Endothelial cell of umbilical vein (primary cell): ENCODE measurements at regions not wholly inside any gene's neighbourhood (a gene's known extent, or its start where the extent isn't known, plus 50 kb on each side); places are given as distances from the start of the nearest gene placed in this dataset.

Source experiments
- BruUV-seq: library from RNA; stranded (reverse); fragments of 400-500 nt; replicated peaks from 2 replicates; lab custom pipeline; 2021; lab: Mats Ljungman, UMichigan
- CTCF ChIA-PET: fragments of 300-600, 350-600 bp; sonication (Branson Sonifier 250); formaldehyde crosslinking; loops from one replicate; lab custom pipeline; 2021; ENCODE audit warnings: antibody characterized with exemption, inconsistent platforms; lab: Charles Lee
- POLR2A ChIA-PET: fragments of 300-600, 350-600 bp; sonication (Branson Sonifier 250); formaldehyde crosslinking; loops from one replicate; lab custom pipeline; 2021; ENCODE audit warnings: antibody characterized with exemption, inconsistent platforms; lab: Charles Lee
- DNase-seq: peaks from one replicate; pipeline ENCODE4 v3.0.0-alpha.2; 2011; ENCODE audit warnings: low read depth, low spot score
- FAIRE-seq: peaks from 2 replicates; lab custom pipeline; 2011; peaks lifted over from hg19 to GRCh38; lab: Jason Lieb, UNC
- H2AFZ ChIP-seq: 2 replicates; pipeline ENCODE4 v1.6.0; 2012; ENCODE audit warnings: low read depth, low read length, control low read depth, inconsistent platforms
- H3K27ac ChIP-seq: 2 replicates; pipeline ENCODE4 v1.5.1; 2011; ENCODE audit warnings: low read depth, mild to moderate bottlenecking, control low read depth, low read length, moderate library complexity; ENCODE audit not compliant: insufficient read depth
- H3K27me3 ChIP-seq, 2 experiments: 2 replicates each; pipeline versions ENCODE4 v1.6.0 to v1.6.1; 2011; ENCODE audit warnings: low read length in 2 of 2, mixed read lengths in 1 of 2; ENCODE audit not compliant: control insufficient read depth in 2 of 2, insufficient read depth in 2 of 2
- H3K36me3 ChIP-seq, 2 experiments: 2 replicates in 1 of 2; 3 replicates in 1 of 2; pipeline ENCODE4 v1.5.1; 2011; ENCODE audit warnings: low read length in 2 of 2, mild to moderate bottlenecking in 1 of 2, moderate library complexity in 1 of 2; ENCODE audit not compliant: control insufficient read depth in 2 of 2, insufficient read depth in 2 of 2; ENCODE audit errors: extremely low read depth in 1 of 2
- H3K4me1 ChIP-seq: 3 replicates; pipeline ENCODE4 v1.5.1; 2011; ENCODE audit warnings: mild to moderate bottlenecking, low read length; ENCODE audit not compliant: control insufficient read depth, insufficient read depth; ENCODE audit errors: extremely low read depth
- H3K4me2 ChIP-seq: 2 replicates; pipeline ENCODE4 v1.6.1; 2011; ENCODE audit warnings: low read length, control low read depth, mixed read lengths; ENCODE audit not compliant: insufficient read depth
- H3K4me3 ChIP-seq, 3 experiments: fragments of 200-600 bp in 1 of 3; sonication (generic), shearing (Covaris generic) in 1 of 3; replicated peaks in 1 of 3; 2 replicates each; pipeline ENCODE4 v1.5.1; 2011 to 2016; ENCODE audit warnings: control low read depth in 3 of 3, low read length in 3 of 3, mild to moderate bottlenecking in 2 of 3, inconsistent platforms in 1 of 3, low read depth in 1 of 3, moderate library complexity in 1 of 3; ENCODE audit not compliant: insufficient read depth in 1 of 3
- H3K79me2 ChIP-seq: 2 replicates; pipeline ENCODE4 v1.6.0; 2012; ENCODE audit warnings: low read length, inconsistent platforms; ENCODE audit not compliant: control insufficient read depth, insufficient read depth
- H3K9ac ChIP-seq: replicated peaks from 2 replicates; pipeline ENCODE3; 2011; ENCODE audit warnings: low read length, control low read depth; ENCODE audit not compliant: insufficient read depth; ENCODE audit errors: extremely low read depth
- H3K9me1 ChIP-seq: replicated peaks from 3 replicates; pipeline ENCODE4 v1.6.0; 2011; ENCODE audit warnings: mild to moderate bottlenecking, low read length; ENCODE audit not compliant: control insufficient read depth, insufficient read depth; ENCODE audit errors: extremely low read depth
- H3K9me3 ChIP-seq: replicated peaks from 2 replicates; pipeline ENCODE4 v1.5.1; 2012; ENCODE audit warnings: low read length, inconsistent platforms; ENCODE audit not compliant: control insufficient read depth, insufficient read depth
- H4K20me1 ChIP-seq: replicated peaks from 2 replicates; pipeline ENCODE3; 2011; ENCODE audit warnings: mild to moderate bottlenecking, low read length; ENCODE audit not compliant: control insufficient read depth, insufficient read depth; ENCODE audit errors: extremely low read depth
- EZH2 ChIP-seq: IDR thresholded peaks from 2 replicates; pipeline ENCODE4 v1.6.1; 2012; ENCODE audit warnings: borderline replicate concordance, low read depth, mild to moderate bottlenecking, moderate library complexity, low read length, inconsistent platforms; ENCODE audit not compliant: severe bottlenecking
- FOS ChIP-seq: IDR thresholded peaks from 2 replicates; pipeline ENCODE4 v1.6.1; 2011; ENCODE audit warnings: mild to moderate bottlenecking, low read length, moderate library complexity, borderline replicate concordance; ENCODE audit not compliant: insufficient read depth
- GATA2 ChIP-seq: IDR thresholded peaks from 2 replicates; pipeline ENCODE4 v1.7.0; 2011; ENCODE audit warnings: low read depth, mild to moderate bottlenecking, moderate library complexity, mixed read lengths, low read length; ENCODE audit not compliant: insufficient read length, insufficient read depth
- JUN ChIP-seq: IDR thresholded peaks from 2 replicates; pipeline ENCODE4 v1.6.1; 2011; ENCODE audit warnings: borderline replicate concordance, low read depth; ENCODE audit not compliant: insufficient read length, insufficient read depth
- MYC ChIP-seq: IDR thresholded peaks from one replicate; pipeline ENCODE4 v1.6.1; 2011; ENCODE audit warnings: mild to moderate bottlenecking, low read depth, low read length
- POLR2A ChIP-seq: IDR thresholded peaks from 2 replicates; pipeline ENCODE4 v1.6.1; 2012; ENCODE audit warnings: low read depth, mild to moderate bottlenecking, control low read depth, low read length
- POLR2AphosphoS5 ChIP-seq: IDR thresholded peaks from 2 replicates; pipeline ENCODE4 v1.6.1; 2012; ENCODE audit warnings: low read depth, mild to moderate bottlenecking, control low read depth, low read length, moderate library complexity; ENCODE audit not compliant: insufficient read depth
- dilution Hi-C: fragments of 300-500 bp; cut with MboI; formaldehyde crosslinking; loops from one replicate; pipeline ENCODE4 v1.15.0; 2019; ENCODE audit warnings: low sequenced_read_pairs; ENCODE audit not compliant: extremely low pct_ligation_motif_present
- intact Hi-C: fragments of 100-400 bp; cut with micrococcal nuclease; formaldehyde crosslinking; loops from one replicate; pipeline ENCODE4 v1.10.0; 2022
- TF ChIP-seq, protein P1 (sequence below): IDR thresholded peaks from 2 replicates; pipeline ENCODE4 v1.6.1; 2011; ENCODE audit not compliant: insufficient read depth, insufficient read length
- TF ChIP-seq, protein P2 (sequence below), 2 donors: IDR thresholded peaks; 1 replicate in 1 of 2; 2 replicates in 1 of 2; pipeline ENCODE4 v1.5.1; 2011; ENCODE audit warnings: low read length in 2 of 2, mild to moderate bottlenecking in 2 of 2, moderate library complexity in 2 of 2, control low read depth in 1 of 2, inconsistent platforms in 1 of 2, low read depth in 1 of 2; ENCODE audit not compliant: insufficient read depth in 1 of 2; ENCODE audit errors: extremely low read depth in 1 of 2

DNA sequence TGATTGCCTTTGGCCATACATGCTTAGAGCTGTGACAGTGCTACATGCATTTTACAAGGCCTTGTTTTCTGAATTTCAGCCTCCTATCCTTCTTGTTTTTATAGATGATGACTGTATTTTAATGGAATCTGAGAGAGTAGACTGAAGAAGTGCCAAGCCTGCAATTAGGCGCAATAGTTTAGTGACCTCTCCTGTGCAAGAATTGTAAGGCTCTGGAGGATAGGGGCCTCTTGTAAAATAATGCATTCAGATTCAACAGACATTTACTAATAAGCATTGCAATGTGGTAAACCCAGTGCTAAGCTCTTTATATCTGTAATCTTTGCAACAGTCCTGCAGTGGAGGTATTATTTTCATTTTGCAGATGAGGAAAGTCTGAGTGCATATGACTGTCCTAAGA, 105.5 kb downstream of the TDRD15 start:
- H3K4me3 ChIP-seq, result no peak overlapping the region
- no peak for FAIRE-seq
- H3K4me1 ChIP-seq, result no peaks in the 10 kb centered on the region
- no peaks in the 10 kb centered on the region for H4K20me1 ChIP-seq
- TF ChIP-seq, protein P1, sequence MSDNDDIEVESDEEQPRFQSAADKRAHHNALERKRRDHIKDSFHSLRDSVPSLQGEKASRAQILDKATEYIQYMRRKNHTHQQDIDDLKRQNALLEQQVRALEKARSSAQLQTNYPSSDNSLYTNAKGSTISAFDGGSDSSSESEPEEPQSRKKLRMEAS, result no peak
- TF ChIP-seq MYC, result no peak
- no peak for TF ChIP-seq FOS
- TF ChIP-seq, protein P2, sequence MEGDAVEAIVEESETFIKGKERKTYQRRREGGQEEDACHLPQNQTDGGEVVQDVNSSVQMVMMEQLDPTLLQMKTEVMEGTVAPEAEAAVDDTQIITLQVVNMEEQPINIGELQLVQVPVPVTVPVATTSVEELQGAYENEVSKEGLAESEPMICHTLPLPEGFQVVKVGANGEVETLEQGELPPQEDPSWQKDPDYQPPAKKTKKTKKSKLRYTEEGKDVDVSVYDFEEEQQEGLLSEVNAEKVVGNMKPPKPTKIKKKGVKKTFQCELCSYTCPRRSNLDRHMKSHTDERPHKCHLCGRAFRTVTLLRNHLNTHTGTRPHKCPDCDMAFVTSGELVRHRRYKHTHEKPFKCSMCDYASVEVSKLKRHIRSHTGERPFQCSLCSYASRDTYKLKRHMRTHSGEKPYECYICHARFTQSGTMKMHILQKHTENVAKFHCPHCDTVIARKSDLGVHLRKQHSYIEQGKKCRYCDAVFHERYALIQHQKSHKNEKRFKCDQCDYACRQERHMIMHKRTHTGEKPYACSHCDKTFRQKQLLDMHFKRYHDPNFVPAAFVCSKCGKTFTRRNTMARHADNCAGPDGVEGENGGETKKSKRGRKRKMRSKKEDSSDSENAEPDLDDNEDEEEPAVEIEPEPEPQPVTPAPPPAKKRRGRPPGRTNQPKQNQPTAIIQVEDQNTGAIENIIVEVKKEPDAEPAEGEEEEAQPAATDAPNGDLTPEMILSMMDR (IDR thresholded peaks at IDR 0.05; ENCODE audit: extremely low read depth in 1 of 2, insufficient read depth in 1 of 2, low read depth in 1 of 2, low read length in 2 of 2), result no peak
- TF ChIP-seq EZH2, result no peak
- no peak for TF ChIP-seq POLR2A
- no peak for TF ChIP-seq JUN
- TF ChIP-seq POLR2AphosphoS5, result no peak
- TF ChIP-seq GATA2, result no peak
- ChIA-PET CTCF (no interaction called here), POLR2A (no interaction called here)
- no peaks in the 10 kb centered on the region for H3K9me3 ChIP-seq
- H3K79me2 ChIP-seq, result no peaks in the 10 kb centered on the region
- no peaks in the 10 kb centered on the region for H3K36me3 ChIP-seq
- DNase-seq, result no peak
- BruUV-seq, result no TSS peak
- no peak overlapping the region for H3K27ac ChIP-seq
- H3K9ac ChIP-seq, result no peak overlapping the region
- no peak overlapping the region for H2AFZ ChIP-seq
- dilution Hi-C loops (no loop called here), intact Hi-C loops (no loop called here)
- no peaks in the 10 kb centered on the region for H3K9me1 ChIP-seq
- no peak overlapping the region for H3K4me2 ChIP-seq
- H3K27me3 ChIP-seq, result no peaks in the 10 kb centered on the region
